ENCODE measurements at regions not wholly inside any gene's neighbourhood (a gene's known extent, or its start where the extent isn't known, plus 50 kb on each side); places are given as distances from the start of the nearest gene placed in this dataset.

GRCh38 chr18:38353149-38353548 lies 787.6 kb upstream of the CELF4 start:
- Histone ChIP-seq H3K27me3 (ENCODE audit: low read depth) (no peaks in the 10 kb centered on the region), H3K4me3 (no peak overlapping the region), H3K4me1 (no peaks in the 10 kb centered on the region), H3K36me3 (no peaks in the 10 kb centered on the region), H3K27ac (no peak overlapping the region), H3K9me3 (no peaks in the 10 kb centered on the region)
- intact Hi-C loops (cut with DNase I), result no loop called here
- no peak for ATAC-seq
- TF ChIP-seq CTCF (IDR thresholded peaks at IDR 0.05), result no peak
- no peak for DNase-seq

- ATAC-seq (no peak), DNase-seq (no peak)
- Histone ChIP-seq H3K36me3 (no peaks in the 10 kb centered on the region), H3K27ac (no peak overlapping the region), H3K4me3 (no peak overlapping the region), H3K27me3 (ENCODE audit: low read depth) (no peaks in the 10 kb centered on the region), H3K4me1 (no peaks in the 10 kb centered on the region), H3K9me3 (no peaks in the 10 kb centered on the region)
- intact Hi-C loops (cut with DNase I), result no loop called here
- TF ChIP-seq CTCF (IDR thresholded peaks at IDR 0.05), result no peak
These were observed 784.5 kb upstream of the CELF4 start for GRCh38 chr18:38350141-38350540.

GRCh38 chr18:38330573-38330972 lies 765.0 kb upstream of the CELF4 start:
- no peak for TF ChIP-seq CTCF (IDR thresholded peaks at IDR 0.05)
- no peaks in the 10 kb centered on the region for H3K36me3 ChIP-seq
- H3K9me3 ChIP-seq, result no peaks in the 10 kb centered on the region
- intact Hi-C loops (cut with DNase I), result no loop called here
- no peak for DNase-seq
- H3K27me3 ChIP-seq (ENCODE audit: low read depth), result no peaks in the 10 kb centered on the region
- no peak for ATAC-seq
- no peaks in the 10 kb centered on the region for H3K4me1 ChIP-seq
- H3K27ac ChIP-seq, result no peak overlapping the region
- no peak overlapping the region for H3K4me3 ChIP-seq

- Histone ChIP-seq H3K27me3 (ENCODE audit: low read depth) (no peaks in the 10 kb centered on the region), H3K27ac (no peak overlapping the region), H3K9me3 (no peaks in the 10 kb centered on the region), H3K4me1 (no peaks in the 10 kb centered on the region), H3K36me3 (no peaks in the 10 kb centered on the region), H3K4me3 (no peak overlapping the region)
- DNase-seq (no peak), ATAC-seq (no peak)
- TF ChIP-seq CTCF (IDR thresholded peaks at IDR 0.05), result no peak
- intact Hi-C loops (cut with DNase I), result no loop called here
These were observed 763.5 kb upstream of the CELF4 start for GRCh38 chr18:38329145-38329544.

- no peak for TF ChIP-seq CTCF (IDR thresholded peaks at IDR 0.05)
- no peaks in the 10 kb centered on the region for H3K4me1 ChIP-seq
- no peaks in the 10 kb centered on the region for H3K36me3 ChIP-seq
- no peaks in the 10 kb centered on the region for H3K9me3 ChIP-seq
- intact Hi-C loops (cut with DNase I), result no loop called here
- no peak overlapping the region for H3K27ac ChIP-seq
- ATAC-seq, result no peak
- H3K27me3 ChIP-seq (ENCODE audit: low read depth), result no peaks in the 10 kb centered on the region
- DNase-seq, result no peak
- no peak overlapping the region for H3K4me3 ChIP-seq
These were observed 756.6 kb upstream of the CELF4 start for GRCh38 chr18:38322206-38322605.

GRCh38 chr18:38321262-38321661 lies 755.7 kb upstream of the CELF4 start:
- Histone ChIP-seq H3K27me3 (ENCODE audit: low read depth) (no peaks in the 10 kb centered on the region), H3K9me3 (no peaks in the 10 kb centered on the region), H3K27ac (no peak overlapping the region), H3K36me3 (no peaks in the 10 kb centered on the region), H3K4me1 (no peaks in the 10 kb centered on the region), H3K4me3 (no peak overlapping the region)
- DNase-seq (no peak), ATAC-seq (no peak)
- TF ChIP-seq CTCF (IDR thresholded peaks at IDR 0.05), result no peak
- intact Hi-C loops (cut with DNase I), result no loop called here
